Osteoblast (primary cell): ENCODE measurements at regions not wholly inside any gene's neighbourhood (a gene's known extent, or its start where the extent isn't known, plus 50 kb on each side); places are given as distances from the start of the nearest gene placed in this dataset.
"Not testable (repeated sequence)": the region's sequence is repeated elsewhere in the genome, so short reads cannot be mapped to it uniquely, and the experiment has no call there.

ENCODE experiments used
- DNase-seq: peaks from one replicate; pipeline ENCODE4 v3.0.0; 2011; ENCODE audit warnings: low spot score, mixed read lengths; ENCODE audit not compliant: insufficient read length; ENCODE audit errors: missing footprints
- H2AFZ ChIP-seq: 2 replicates; pipeline ENCODE4 v1.6.0; 2011; ENCODE audit warnings: mild to moderate bottlenecking, low read length
- H3K27ac ChIP-seq: 2 replicates; pipeline ENCODE4 v1.5.1; 2011; ENCODE audit warnings: mild to moderate bottlenecking, low read depth, low read length, moderate library complexity
- H3K27me3 ChIP-seq: 2 replicates; pipeline ENCODE4 v1.6.0; 2012; ENCODE audit warnings: mild to moderate bottlenecking, control low read depth, inconsistent platforms, low read length, moderate library complexity; ENCODE audit not compliant: insufficient read depth
- H3K36me3 ChIP-seq: 2 replicates; pipeline ENCODE4 v1.5.1; 2011; ENCODE audit warnings: mild to moderate bottlenecking, low read length, control low read depth, moderate library complexity; ENCODE audit not compliant: insufficient read depth
- H3K4me1 ChIP-seq: 2 replicates; pipeline ENCODE4 v1.5.1; 2011; ENCODE audit warnings: mild to moderate bottlenecking, low read length, control low read depth, moderate library complexity; ENCODE audit not compliant: insufficient read depth
- H3K4me2 ChIP-seq: 2 replicates; pipeline ENCODE4 v1.6.0; 2011; ENCODE audit warnings: mild to moderate bottlenecking, low read length; ENCODE audit not compliant: insufficient read depth
- H3K4me3 ChIP-seq: fragments of 200-600 bp; sonication (generic); 3 replicates; pipeline ENCODE4 v1.5.1; 2012; ENCODE audit warnings: mild to moderate bottlenecking, low read length, inconsistent platforms; ENCODE audit not compliant: insufficient read depth
- H3K79me2 ChIP-seq: 2 replicates; pipeline ENCODE4 v1.6.0; 2012; ENCODE audit warnings: mild to moderate bottlenecking, low read length, control low read depth, inconsistent platforms; ENCODE audit not compliant: insufficient read depth
- H3K9me3 ChIP-seq: 2 replicates; pipeline ENCODE4 v1.5.1; 2011; ENCODE audit warnings: low read depth, low read length, control low read depth
- H4K20me1 ChIP-seq: 2 replicates; pipeline ENCODE4 v1.6.0; 2012; ENCODE audit warnings: mild to moderate bottlenecking, low read length, control low read depth; ENCODE audit not compliant: insufficient read depth
- CTCF ChIP-seq: IDR thresholded peaks from 2 replicates; pipeline ENCODE4 v1.5.1; 2011; ENCODE audit warnings: mild to moderate bottlenecking, low read depth, low read length, moderate library complexity; ENCODE audit errors: extremely low read depth

- Histone ChIP-seq H3K27ac (no peak overlapping the region), H3K79me2 (no peaks in the 10 kb centered on the region), H3K27me3 (no peaks in the 10 kb centered on the region), H3K9me3 (no peaks in the 10 kb centered on the region), H3K4me3 (no peak overlapping the region), H2AFZ (no peak overlapping the region), H3K4me1 (no peaks in the 10 kb centered on the region), H4K20me1 (no peaks in the 10 kb centered on the region), H3K4me2 (no peak overlapping the region), H3K36me3 (no peaks in the 10 kb centered on the region)
- no peak for TF ChIP-seq CTCF
- DNase-seq: no peak
These were observed 651.9 kb downstream of the DTWD2 start for GRCh38 chr5:118336468-118336867.

GRCh38 chr5:118327389-118327788 is 661.0 kb downstream of the DTWD2 start:
- Histone ChIP-seq H3K27me3 (no peaks in the 10 kb centered on the region), H4K20me1 (no peaks in the 10 kb centered on the region), H3K79me2 (no peaks in the 10 kb centered on the region), H3K9me3 (no peaks in the 10 kb centered on the region), H3K4me1 (peaks cover 6% of the 10 kb centered on the region), H3K4me3 (no peak overlapping the region), H3K27ac (no peak overlapping the region), H3K36me3 (no peaks in the 10 kb centered on the region), H2AFZ (no peak overlapping the region), H3K4me2 (no peak overlapping the region)
- TF ChIP-seq CTCF: no peak
- DNase-seq: no peak

- H3K27me3 ChIP-seq: no peaks in the 10 kb centered on the region
- H3K27ac ChIP-seq: no peak overlapping the region
- no peak overlapping the region for H3K4me3 ChIP-seq
- H3K9me3 ChIP-seq: no peaks in the 10 kb centered on the region
- no peak overlapping the region for H3K4me2 ChIP-seq
- H3K4me1 ChIP-seq: peaks cover 6% of the 10 kb centered on the region
- DNase-seq: peak; percentile 31
- TF ChIP-seq CTCF: no peak
- no peak overlapping the region for H2AFZ ChIP-seq
- no peaks in the 10 kb centered on the region for H3K79me2 ChIP-seq
- H4K20me1 ChIP-seq: no peaks in the 10 kb centered on the region
- H3K36me3 ChIP-seq: no peaks in the 10 kb centered on the region
These were observed 661.8 kb downstream of the DTWD2 start for GRCh38 chr5:118326481-118327045.

- H4K20me1 ChIP-seq: no peaks in the 10 kb centered on the region
- H3K4me2 ChIP-seq: no peak overlapping the region
- no peak for TF ChIP-seq CTCF
- no peaks in the 10 kb centered on the region for H3K27me3 ChIP-seq
- peaks cover 6% of the 10 kb centered on the region for H3K4me1 ChIP-seq
- DNase-seq: no peak
- no peak overlapping the region for H2AFZ ChIP-seq
- H3K27ac ChIP-seq: no peak overlapping the region
- H3K4me3 ChIP-seq: no peak overlapping the region
- H3K9me3 ChIP-seq: no peaks in the 10 kb centered on the region
- H3K36me3 ChIP-seq: no peaks in the 10 kb centered on the region
- H3K79me2 ChIP-seq: no peaks in the 10 kb centered on the region
These were observed 662.4 kb downstream of the DTWD2 start for GRCh38 chr5:118325931-118326330.

- H4K20me1 ChIP-seq, H3K4me3 ChIP-seq, H3K4me2 ChIP-seq, H3K27me3 ChIP-seq, H3K36me3 ChIP-seq, H2AFZ ChIP-seq, DNase-seq, H3K79me2 ChIP-seq, H3K27ac ChIP-seq, H3K9me3 ChIP-seq, H3K4me1 ChIP-seq: not testable (repeated sequence)
These were observed 664.6 kb downstream of the DTWD2 start for GRCh38 chr5:118323723-118324122.
